Astrocyte (in vitro differentiated cells and primary cell): ENCODE measurements at regions not wholly inside any gene's neighbourhood (a gene's known extent, or its start where the extent isn't known, plus 50 kb on each side); places are given as distances from the start of the nearest gene placed in this dataset.

Experiments
- CTCF ChIP-seq: IDR thresholded peaks from 2 replicates; pipeline ENCODE4 v1.5.1; 2011; ENCODE audit warnings: low read depth, mild to moderate bottlenecking, inconsistent platforms, low read length, moderate library complexity; ENCODE audit not compliant: insufficient read depth
- EZH2 ChIP-seq: IDR thresholded peaks from 2 replicates; pipeline ENCODE4 v1.6.1; 2012; ENCODE audit warnings: mild to moderate bottlenecking, low read length, inconsistent platforms; ENCODE audit not compliant: insufficient read depth

GRCh38 chr21:16294128-16294527 lies 564.3 kb downstream of the USP25 start:
- no peak for TF ChIP-seq CTCF
- no peak for TF ChIP-seq EZH2
